HG02885 (cell line): ENCODE measurements at regions not wholly inside any gene's neighbourhood (a gene's known extent, or its start where the extent isn't known, plus 50 kb on each side); places are given as distances from the start of the nearest gene placed in this dataset.

Experiments
- ATAC-seq: cut with Tn5 transposase; IDR thresholded peaks from one replicate; pipeline ENCODE4 v1.9.1; 2021; ENCODE audit warnings: mild to moderate bottlenecking; ENCODE audit not compliant: unreplicated experiment, poor library complexity

DNA sequence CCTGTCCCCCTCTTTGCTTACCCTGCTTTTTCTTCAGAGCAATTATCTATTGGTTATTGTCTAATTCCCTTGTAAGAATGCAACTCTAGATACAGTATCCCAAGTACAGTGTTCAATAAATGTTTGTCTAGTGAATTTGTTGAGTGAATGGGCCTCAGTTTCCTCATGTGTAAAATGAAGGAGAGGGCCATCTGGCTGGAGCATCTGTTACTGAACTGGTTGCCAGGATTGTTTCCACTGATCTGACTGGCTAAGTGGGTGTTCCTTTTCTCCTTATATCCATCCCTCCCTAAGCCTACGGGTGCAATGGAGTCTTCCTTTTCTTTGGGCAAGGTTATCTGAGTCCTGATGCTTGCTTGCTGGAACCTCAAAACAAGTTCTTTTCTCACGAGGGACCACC is 185.2 kb upstream of the RPS6KA3 start:
- ATAC-seq, result no peak

DNA sequence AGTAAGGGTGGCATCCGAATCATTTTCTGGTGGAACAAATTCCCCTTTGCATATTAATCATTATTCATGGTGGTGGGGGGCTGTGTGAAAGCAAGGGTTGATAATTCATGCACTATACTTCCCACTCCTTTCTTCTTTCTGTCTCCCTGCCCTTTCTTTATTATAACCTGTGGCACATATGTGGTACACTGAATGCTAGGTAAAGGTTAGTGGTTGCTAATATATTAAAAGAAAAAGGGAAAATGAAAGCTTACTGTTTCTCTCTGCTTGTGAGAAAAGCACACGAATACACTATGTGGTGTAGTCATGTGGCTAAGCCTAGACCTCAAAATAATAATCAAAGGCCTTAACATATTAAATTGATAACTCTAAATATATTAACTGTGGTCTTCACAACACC is 178.4 kb upstream of the RPS6KA3 start:
- no peak for ATAC-seq

DNA sequence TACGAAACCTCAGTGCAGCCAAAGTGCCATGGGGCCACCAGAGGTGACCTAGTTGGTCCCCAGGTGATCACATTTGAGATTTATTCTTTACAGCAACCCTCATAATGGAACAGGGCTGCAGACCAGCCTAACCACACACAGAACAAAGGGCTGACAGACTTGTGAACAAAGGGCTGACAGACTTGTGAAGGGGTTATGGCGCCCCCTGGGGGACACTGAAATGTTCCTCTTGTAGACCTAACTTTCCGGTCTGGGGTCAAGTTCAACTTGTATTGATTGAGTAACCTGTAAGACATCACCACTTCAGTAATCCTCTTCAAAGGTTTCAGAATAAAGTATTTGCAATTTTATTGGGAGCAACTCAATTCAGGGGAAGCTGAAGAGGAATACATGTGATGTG is 175.9 kb upstream of the RPS6KA3 start:
- peak; percentile 80 for ATAC-seq

DNA sequence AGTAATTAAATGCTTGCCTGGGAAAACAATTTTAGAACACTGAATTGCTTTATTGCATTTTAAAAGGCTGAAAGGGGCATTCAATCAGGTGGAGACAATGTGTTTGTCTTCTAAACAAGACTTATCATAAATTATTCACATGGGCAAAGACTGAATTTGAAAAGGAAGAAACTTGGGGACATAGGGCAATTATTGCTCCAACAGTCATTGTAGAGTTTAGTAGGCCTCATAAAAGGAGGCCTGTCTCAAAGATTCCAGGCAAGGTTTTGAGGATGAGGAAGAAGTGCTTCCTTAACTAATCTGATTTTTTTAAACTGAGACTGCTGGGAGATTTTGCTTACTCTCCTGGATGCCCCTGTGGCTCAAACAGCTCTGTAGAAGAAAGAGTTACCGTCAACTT is 174.4 kb upstream of the RPS6KA3 start:
- no peak for ATAC-seq

- no peak for ATAC-seq
These were observed 172.3 kb upstream of the RPS6KA3 start for GRCh38 chrX:20438871-20439526.

- peak; percentile 63 for ATAC-seq
These were observed 171.0 kb upstream of the RPS6KA3 start for GRCh38 chrX:20437683-20438082.

GRCh38 chrX:20435913-20436312 is 169.2 kb upstream of the RPS6KA3 start:
- no peak for ATAC-seq

DNA sequence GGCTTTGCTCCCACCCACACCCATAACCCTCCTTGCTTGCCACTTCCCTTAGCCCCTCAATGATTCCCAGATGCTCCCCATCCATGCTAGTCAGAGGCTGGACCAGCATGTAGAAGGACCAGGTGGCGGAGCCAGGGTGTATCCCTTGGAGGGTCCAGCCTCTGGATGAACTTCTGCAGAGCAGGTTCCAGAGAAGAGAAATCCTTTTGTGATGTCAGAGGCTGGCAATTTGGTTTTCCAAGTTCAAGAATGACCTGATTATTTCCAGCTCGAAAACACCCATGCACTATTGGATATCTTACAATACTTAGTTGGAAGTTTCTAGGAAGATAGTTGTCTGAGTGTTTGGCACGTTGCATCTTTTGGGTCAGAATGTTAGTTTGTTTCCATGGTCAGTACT is 168.3 kb upstream of the RPS6KA3 start:
- no peak for ATAC-seq

DNA sequence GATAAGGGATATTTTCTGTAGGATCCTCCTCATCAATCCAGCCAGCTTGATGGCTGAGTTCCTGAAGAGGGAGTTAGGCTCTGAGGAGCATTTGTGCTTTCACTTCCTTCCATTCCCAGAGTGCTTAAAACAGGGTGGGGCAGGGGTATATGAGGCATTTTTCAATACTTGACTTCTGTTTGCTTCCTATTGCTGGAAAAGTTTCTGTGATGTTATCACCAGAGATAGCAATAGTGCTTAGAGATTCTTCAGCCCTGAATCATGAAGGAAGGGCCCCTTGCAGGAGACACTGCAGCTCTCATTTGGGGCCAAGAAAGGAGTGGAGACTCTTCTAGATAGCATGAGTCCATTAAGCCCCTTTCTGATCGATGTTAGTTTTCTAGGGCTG is 166.7 kb upstream of the RPS6KA3 start:
- no peak for ATAC-seq

GRCh38 chrX:20432746-20433387 is 166.2 kb upstream of the RPS6KA3 start:
- ATAC-seq, result no peak

DNA sequence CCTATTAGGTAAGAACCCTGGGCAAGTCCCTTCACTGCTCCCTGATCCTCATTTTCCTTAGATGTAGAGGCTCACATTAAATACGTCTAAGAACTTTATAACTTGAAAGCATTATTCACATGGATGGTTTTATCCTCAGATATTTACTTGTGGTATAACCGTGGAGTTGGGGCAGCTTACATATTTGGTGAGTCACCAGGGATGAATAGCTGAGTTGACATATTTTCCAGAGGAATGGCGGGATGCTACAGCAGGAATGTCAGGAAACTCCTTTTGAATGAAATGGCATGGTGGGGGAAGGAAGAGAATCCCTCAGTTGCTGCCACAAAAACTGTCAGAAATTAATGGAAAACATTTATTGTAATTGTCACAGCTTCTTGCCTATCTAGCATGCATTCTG is 165.3 kb upstream of the RPS6KA3 start:
- ATAC-seq, result no peak

- ATAC-seq, result no peak
These were observed 164.8 kb upstream of the RPS6KA3 start for GRCh38 chrX:20431486-20431885.

- peak; percentile 69 for ATAC-seq
These were observed 160.6 kb upstream of the RPS6KA3 start for GRCh38 chrX:20427173-20427770.

DNA sequence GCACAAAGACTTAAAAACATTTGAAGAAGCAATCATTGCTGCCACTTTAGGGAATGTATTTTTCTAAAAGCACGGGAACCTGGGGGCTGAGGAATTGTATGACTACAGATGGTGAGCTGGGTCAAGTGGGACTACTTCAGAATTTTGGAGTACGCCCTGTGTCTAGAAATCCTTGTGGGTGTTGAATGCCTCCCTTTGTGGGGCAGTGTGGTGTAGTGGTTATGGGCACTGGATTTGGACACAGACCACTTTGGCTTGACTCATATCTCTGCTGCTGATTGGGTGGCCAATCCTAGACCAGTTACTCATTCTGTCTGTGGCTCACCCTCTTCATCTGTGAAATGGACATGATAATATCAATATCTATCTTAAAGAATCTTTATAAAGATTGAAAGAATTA is 155.0 kb upstream of the RPS6KA3 start:
- ATAC-seq, result no peak

- no peak for ATAC-seq
These were observed 154.6 kb upstream of the RPS6KA3 start for GRCh38 chrX:20421275-20421674.

GRCh38 chrX:20420058-20420457 is 153.3 kb upstream of the RPS6KA3 start:
- ATAC-seq, result no peak

DNA sequence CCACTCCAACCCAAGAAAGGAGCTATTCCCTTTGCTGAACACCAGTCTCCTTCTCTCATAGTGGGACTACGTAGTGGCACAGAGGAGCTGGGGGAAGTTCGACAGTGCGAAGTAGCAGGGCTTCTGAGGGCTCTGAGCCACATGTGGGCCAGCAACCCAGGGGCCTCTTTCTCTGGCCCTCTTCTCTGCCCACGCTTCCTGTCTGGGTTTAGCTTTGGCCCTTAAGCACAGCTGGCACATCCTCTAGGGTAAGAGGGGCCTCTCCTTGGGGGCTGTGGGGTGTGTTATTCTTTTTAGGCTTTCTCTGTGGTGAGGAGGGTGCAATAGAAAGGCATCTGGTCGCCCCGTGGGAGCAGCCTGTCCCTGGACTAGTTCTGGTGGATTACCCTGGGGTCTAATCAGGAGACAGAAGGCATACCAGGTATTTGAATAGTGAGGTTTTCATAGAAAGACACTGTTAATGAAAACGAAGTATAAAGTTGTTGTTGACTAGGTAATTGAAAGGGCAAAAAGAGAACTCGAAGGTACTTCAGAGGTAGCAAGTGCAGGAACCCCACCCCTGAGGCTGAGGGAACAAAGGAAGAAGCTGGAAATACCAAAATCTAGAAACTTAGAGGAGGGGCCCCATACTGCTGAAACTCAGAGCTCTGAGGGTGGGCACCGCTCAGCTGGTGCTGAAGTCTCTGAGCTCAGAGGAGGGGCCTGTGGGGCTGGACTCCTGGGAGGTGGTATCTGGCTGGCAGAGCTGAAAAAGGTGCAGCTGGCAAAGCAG is 151.9 kb upstream of the RPS6KA3 start:
- ATAC-seq, result peak; percentile 87

DNA sequence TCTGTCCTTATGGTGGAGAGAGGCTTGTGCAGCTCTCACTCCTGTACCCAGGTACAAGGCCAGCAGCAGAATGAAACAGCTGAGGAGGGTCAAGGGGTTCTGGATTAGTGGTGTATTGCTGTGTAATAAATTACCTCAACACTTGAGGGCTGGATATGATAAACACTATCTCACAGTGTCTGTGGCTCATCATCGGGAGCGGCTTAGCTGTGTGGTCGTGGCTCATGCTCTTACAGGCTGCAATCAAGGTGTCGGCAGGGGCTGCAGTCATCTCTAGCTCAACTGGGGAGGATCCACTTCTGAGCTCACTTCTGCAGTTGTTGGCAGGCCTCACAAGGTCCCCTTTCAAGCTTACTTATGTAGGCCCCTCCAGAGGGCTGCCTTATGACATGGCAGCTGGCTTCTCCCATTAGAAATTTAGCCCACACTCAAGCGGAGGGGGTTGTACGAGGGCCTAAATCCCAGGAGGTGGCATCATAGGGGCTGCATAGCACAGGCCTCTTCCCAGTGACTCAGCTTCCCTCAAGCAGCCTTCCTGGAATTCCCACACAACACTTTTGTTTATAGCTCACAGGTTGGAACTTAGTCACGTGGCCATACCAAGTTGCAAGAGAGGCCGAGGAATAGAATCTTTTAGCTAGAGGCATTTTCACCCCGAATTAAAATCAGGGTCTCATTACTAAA is 148.2 kb upstream of the RPS6KA3 start:
- no peak for ATAC-seq

DNA sequence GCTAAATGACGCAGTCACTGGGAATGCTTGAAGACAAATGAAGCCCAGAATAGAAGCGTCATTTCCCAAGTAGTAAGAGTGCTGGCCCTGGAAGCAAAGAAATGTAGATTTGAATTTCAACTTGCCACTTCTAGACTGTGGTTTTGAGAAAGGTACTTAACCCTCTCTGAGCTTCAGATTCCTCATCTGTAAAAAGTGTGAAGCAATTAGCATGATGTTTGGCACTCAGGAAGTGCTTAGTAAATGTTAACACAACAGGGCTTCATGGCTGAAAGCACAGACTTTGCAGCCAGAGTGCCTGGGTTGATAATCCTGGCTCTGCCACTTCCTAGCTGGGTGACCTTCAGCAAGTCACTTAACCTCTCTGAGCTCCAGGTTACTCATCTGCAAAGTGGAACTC is 147.4 kb upstream of the RPS6KA3 start:
- ATAC-seq, result no peak

DNA sequence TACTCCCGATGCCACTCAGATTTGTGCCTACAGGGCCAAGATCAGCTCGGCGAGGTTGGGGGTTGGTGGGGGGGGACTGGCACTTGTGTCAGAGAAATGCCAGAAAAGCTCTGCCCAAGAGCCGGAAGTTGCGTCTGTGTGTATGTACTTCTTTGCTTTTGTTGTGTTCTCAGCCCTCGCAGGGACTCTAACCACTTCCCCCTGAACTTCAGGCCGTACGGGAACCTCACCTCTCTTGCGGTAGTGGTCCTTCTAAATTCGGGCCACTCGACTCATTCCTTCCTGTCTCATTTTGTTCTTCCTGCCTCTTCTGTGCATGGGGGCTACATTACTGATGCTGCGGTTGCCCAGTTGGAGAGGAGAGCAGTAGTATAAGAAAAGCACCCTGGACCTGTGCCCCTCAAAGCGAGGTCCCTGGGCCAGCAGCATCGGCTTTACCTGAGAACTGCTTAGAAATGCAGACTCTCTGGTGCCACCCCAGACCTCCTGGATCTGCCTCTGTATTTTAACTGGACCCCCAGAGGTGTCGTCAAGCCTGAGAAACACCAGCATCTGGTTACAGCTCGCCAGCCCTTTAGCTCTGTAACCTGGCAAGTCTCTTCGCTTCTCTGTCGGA is 146.3 kb upstream of the RPS6KA3 start:
- ATAC-seq, result peak; percentile 85
